GM18861 (cell line): ENCODE measurements at regions not wholly inside any gene's neighbourhood (a gene's known extent, or its start where the extent isn't known, plus 50 kb on each side); places are given as distances from the start of the nearest gene placed in this dataset.

Source experiments
- ATAC-seq: cut with Tn5 transposase; IDR thresholded peaks from one replicate; pipeline ENCODE4 v1.9.1; 2021; ENCODE audit not compliant: unreplicated experiment

- no peak for ATAC-seq
These were observed 221.9 kb upstream of the TNP1 start for GRCh38 chr2:217081799-217082198.

DNA sequence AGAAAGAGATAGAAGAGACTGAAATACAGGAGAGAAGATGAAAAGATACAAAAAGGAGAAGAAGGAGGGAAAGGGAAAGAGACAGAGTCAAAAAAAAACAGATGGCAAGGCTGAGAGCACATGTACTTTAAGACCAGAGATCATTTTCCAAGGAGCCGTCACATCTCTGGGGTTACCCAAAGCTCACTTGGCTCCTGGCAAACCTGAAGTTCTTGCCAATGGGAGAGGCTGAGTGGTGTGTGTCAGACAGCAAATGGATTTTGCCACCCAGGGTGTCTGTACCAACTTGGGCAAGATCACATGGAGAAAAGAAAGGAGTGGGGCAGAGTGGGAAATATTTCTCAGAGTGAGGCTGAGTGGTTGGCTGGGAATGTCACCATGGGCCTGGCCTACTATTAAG, 219.3 kb upstream of the TNP1 start:
- no peak for ATAC-seq

DNA sequence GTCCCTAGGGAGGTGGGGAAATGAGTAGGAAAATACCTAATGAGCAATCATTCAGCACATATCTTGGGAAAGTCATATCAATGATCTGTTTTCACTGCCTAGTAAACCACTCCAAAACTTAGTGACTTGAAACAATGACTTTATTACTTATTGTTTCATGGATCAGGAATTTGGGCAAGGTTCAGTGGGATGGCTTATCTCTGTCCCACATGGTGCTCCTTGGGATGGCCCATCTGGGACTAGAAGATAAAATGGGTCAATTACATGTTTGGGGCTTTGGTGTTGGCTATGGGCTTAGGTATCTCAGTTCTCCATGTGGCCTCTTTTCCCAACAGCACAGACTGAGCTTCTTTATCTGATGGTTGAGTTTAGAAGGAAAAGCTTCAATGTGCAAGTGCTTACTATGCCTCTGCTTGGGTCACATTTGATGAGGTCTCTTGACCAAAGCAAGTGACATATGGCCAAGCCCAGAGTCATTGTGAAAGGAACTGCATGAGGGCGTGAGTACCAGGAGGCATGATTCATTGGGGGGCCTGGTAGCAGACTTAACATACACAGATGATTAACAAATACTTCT, 218.1 kb upstream of the TNP1 start:
- ATAC-seq: no peak

- no peak for ATAC-seq
These were observed 216.9 kb upstream of the TNP1 start for GRCh38 chr2:217076657-217077232.

DNA sequence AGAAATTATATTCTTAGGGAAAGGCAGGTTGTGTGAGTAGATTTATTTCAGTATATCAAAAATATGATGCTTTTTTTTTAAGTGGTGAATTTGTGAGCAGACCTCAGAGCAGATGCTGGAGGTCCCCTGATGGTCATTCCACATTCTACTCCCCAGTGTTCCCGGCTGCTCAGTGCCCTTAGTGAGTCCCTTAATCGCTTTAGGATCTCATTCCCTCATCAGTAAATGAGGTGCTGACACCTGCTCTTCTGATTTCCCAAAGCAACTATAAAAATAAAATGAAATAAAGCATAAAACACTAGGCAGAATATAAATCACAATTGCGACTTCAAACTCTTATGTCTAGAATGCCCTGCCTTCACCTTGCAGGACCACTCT, 216.2 kb upstream of the TNP1 start:
- ATAC-seq: no peak

DNA sequence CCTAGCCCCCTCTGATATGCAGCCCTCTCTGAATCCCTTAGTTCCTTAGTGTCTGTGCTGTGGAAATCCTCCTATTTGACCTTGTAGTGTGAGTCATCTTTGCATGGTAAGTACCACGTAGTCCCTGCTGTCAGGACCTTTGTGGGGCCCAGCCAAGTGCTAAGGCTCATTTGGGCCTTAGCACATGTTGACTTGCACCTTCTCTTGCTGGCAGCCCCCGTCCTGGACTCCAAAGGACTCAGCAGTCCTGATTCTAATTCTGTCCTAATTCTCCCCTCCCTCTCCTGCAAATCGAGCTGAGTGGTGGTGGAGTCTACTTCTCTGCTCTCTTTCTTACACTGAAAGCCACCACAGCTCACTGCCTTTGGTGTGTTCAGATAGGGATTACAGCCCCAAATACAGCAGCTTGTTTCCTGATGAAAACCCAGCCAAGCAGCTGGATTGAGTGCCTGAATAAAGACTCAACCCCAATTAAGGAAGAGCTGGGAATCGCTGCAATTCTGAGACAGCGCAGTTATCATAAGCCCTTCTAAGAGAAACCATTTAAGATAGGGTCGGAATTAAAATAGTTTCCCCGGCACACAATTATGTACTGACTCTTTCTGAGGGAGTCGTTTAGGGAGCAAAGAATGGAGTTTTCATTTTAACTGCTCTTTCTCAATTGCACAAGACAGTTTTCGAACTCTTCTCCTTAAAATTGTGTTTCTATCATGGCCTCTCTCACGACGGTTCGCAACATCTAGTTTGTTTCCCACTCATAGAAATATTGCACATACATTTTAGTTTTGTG, 215.6 kb upstream of the TNP1 start:
- ATAC-seq: no peak

DNA sequence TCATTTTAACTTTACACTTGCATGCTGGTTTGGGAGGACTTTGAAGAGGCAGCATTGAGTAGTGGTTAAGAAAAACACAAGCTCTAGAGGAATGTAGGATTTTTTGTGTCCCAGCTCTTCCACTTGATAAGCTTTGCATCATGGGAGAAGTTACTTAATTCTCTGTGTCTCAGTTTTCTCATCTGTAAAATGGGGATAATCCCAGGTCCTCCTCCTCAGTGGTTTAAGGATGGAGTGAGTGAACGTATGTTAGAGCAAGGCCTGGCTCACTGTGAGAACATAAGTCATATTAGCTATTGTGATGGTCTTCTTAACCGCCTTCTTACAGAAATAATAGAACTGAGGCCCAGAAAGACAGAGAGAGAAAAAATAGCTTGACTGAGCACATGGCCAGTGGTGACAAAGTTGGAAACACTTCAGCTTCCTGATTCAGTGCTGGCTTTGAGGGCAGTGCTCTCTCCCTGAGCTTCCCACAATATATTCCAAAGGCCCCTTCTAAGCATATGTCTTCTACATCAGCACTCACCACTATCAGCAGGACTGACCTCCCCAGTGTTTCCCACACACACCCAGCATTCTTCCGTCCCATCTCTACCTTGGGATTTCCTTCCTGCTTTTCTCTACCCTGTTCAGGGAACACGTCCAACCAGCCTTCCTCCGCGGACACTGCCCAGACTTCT, 214.9 kb upstream of the TNP1 start:
- no peak for ATAC-seq

DNA sequence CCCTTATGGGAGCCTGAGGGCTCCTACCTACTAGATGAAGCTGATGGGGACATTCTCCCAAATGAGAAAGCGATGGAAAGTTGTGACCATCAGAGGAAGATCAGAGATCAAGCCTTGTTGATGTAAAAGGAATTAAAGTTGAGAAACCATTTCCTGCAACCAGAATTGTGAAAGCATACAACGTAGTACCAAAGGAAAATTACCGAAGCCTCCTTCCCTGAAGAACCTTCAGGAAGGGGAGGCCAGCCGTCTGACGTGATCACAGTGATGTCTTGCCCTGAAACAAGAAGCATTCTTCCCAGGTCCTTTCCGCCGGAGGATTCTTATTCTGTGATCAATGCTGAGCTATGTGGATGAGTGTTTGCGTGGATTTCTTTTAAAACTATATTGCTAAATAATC, 211.6 kb upstream of the TNP1 start:
- no peak for ATAC-seq

- no peak for ATAC-seq
These were observed 210.7 kb upstream of the TNP1 start for GRCh38 chr2:217070611-217071010.

GRCh38 chr2:217070043-217070430, 210.2 kb upstream of the TNP1 start:
- ATAC-seq: no peak

DNA sequence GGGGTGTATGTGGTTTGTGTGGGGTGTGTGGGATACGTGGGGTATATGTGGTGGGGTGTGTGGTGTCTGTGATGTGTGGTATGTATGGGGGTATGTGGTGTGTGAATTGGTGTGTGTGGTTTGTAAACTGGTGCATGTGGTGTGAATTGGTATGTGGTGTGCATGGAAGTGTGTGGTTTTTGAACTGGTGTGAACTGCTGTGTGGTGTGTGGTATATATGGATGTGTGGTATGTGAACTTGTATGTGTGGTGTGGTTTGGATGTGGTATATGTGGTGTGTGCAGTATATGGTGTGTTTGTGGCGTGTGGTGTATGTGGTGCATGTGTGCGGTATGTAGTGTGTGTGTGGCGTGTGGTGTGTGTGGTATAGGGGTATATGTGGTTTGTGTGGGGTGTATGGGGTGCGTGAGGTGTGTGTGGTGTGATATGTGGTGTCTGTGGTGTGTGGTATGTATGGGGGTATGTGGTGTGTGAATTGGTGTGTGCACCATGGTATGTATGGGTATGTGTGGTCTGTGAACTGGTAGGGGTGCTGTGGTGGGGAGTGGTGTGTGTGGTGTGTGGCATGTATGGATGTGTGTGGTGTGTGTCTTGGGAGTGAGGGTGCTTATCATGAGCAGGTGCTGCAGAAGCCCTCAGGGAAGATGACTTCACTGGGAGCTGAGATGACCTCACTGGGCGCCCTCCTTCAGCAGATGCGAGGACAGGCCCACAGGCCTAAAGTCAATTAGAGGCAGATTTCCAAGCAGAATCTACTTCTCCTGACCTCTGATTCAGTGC, 209.6 kb upstream of the TNP1 start:
- ATAC-seq: no peak

DNA sequence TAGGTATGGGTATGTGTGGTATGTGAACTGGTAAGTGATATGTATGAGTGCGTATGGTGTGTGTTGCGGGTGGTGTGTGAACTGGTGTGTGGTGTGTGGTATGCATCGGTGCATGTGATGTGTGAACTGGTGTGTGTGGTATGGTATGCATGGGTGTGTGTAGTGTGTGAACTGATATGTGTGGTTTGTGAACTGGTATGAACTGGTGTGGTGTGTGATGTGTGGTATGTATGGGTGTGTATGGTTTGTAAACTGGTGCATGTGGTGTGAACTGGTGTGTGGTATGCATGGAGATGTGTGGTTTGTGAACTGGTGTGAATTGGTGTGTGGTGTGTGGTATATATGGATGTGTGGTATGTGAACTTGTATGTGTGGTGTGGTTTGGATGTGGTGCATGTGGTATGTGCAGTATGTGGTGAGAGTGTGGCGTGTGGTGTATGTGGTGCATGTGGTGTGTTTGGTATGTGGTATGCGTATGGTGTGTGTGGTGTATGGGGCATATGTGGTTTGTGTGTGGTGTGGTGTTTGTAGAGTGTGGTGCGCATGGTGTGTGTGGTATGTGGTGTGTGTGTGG, 208.9 kb upstream of the TNP1 start:
- no peak for ATAC-seq

- ATAC-seq: no peak
These were observed 207.9 kb upstream of the TNP1 start for GRCh38 chr2:217067787-217068186.

DNA sequence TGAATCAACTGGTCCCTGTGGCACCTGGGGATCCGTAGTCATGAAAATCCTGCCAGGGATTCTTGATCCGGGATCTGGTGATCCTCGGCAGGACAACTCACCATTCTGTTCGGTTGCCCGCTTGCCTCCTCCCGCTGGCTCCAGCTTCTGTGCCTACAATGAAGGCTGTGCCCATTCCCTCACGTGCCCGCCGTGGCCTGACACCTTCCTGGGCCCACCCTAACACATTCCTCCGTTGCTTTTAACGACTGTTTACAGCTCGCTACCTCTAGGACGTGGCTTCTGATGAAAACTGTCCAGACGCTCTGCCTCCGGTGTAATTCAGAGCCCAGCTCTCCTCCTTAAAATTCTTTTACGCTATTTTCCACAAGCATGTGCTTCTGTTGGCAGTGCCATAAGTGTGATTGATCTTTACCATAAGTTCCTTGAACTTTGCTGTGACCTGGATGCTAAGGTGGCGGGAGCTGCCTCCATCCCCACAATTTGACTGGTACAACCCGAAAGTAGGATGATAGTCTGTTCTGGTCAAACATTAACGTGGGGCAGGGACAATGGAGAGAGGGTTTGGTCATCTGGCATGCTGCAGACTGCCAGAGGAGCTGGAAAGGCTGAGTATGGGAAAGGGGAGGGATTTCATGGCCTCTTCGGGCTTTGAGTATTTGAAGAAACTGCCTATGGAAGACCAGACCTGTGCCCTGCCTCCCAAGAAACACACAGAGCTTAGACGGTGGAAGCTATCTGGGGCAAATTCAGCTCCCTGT, 206.8 kb upstream of the TNP1 start:
- ATAC-seq: no peak

DNA sequence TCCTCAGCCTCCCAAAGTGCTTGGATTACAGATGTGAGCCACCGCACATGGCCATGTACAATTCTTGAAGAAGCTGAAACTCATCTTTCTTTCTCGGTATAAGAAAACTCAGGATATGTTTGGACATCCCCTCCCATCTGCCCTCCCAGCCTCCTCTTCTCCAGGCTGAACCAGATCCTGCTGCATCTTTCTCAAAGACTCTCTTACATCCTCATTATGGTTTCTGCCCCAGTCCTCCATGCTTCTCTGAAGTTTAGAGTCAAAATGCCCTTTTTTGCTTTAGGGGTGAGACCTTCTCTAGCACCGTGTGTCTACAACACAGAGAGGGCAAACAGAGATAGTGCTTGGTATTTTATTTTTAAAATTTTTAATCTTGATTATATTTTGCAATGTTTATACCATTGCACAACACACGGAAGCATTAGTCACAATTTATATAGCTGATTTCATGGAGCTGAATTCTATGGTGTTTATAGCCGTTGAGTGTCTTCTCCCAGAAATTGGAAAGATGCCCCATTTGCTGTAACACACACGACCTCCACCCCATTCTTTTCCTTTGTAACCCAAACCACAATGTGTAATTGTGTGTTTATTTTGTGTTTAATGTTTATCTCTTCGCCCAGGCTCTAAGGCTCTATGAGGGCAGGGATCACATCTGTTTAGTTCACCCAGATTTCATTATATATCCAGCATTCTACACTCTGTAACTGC, 206.0 kb upstream of the TNP1 start:
- ATAC-seq: no peak

GRCh38 chr2:217065012-217065290, 205.1 kb upstream of the TNP1 start:
- ATAC-seq: no peak

DNA sequence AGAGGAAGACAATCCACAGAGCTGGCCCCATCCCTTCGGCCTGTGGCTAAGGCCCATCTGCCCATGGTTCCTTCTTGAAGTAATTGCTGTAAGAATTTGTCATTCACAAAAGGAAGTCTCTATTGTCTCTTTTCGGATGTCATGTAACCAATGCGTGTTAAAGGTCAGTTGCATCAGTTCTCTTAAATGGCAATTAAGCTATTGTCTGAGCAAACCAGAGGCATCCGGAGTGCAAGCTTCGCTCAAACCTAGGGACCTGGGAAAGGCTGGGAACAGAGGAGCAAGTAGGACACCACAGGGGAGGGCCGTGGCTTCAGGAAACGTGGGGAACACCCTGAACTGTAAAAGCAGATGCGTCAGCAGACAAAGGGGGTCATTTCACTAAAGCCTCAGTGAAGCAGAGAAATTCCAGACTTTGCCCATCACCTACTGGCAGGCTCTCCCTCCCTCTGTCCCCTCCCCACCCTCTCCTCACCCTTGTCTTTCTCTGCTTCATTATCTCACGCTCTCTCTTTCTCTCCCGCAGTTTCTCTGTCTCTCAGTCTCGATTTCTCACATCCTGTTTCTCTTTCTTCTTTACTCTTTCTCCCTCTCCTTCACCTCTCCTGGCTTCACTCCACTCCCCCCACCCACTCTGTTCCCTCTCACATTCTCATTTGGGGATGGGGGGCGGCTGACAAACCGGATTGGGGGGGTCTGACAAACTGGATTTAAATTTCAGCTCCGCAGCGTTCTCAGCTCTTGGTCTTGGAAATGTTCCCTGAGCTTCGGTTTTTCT, 204.6 kb upstream of the TNP1 start:
- ATAC-seq: no peak

DNA sequence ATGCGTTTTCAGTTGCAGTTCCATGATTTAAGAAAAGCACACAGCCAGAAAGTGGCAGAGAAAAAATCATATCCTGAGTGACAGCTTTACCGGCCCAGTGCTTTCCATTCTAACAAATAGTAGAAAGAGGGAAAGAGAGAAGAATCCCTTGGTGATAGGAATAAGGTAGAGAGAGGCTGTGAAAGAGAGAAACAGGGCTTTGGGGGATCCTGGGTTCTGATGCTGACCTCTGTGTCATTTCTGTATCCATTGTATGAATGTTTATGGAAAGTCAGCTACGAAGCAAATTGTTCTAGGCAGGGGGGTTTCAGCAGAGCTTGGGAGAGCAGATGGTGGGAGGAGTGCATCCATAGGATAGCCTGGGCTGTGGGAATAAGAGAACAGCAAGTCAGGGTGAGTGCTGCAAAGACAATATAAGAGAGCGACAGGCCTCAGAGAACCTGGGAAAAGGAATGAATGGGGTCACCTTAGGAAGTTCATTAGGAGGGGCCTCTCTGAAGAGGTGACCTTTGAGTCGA, 203.4 kb upstream of the TNP1 start:
- no peak for ATAC-seq

DNA sequence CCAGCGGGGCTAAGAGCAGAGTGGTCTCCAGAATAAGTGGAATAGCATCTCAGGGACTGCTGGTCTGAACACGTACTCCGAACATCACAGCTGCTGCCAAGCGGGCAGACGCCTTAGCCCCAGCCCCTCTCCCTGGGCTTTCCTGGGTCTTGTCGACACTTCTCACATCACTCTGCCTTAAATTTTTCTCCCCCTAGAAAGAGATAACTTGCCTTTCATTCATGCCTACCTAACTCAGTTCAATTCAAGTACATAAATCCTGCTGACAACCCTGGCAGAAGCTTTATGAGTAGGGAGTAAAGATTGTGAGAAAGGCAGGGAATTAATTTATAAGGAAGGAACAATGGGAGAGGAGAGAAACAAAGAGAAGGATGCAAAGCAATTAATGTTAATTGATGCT, 202.9 kb upstream of the TNP1 start:
- no peak for ATAC-seq
